ENCODE measurements at regions not wholly inside any gene's neighbourhood (a gene's known extent, or its start where the extent isn't known, plus 50 kb on each side); places are given as distances from the start of the nearest gene placed in this dataset.

- no peak for FAIRE-seq
Measured at GRCh38 chr18:65544701-65545100, 206.1 kb upstream of the CDH7 start.

DNA sequence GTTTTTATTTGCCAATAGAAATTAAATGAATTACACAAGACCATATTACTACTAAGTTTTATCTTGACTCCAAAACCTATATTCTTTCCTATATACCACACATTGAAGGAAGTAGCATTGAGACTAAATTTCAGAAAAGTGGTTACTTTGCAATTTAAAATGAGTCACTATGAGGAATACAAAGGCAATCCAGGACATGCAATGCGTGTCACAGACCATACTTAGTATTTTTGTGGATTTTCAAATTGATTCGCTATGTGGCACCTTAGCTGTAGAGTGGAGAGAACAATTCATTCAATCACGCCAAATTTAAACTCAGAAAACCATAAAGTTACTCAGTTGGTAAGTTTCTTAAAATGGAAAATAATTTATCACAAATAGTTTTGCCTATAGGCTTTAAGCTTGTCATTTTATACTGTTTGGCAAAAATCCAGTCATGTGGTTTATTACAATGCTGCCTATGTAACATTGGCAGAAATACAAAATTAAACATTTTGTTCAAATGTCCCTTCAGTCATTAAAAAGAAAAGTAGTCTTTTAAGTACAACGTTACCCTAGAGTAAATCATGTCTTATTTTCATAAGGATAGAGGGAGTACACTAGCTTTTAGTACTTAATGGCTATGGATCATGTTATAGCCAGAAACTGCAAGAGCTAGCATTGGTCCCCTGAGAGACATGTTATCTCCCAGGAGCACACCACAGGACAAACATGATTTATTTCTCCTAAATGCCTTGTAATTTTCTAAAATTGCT, 222.8 kb upstream of the CDH7 start:
- FAIRE-seq, result no peak

DNA sequence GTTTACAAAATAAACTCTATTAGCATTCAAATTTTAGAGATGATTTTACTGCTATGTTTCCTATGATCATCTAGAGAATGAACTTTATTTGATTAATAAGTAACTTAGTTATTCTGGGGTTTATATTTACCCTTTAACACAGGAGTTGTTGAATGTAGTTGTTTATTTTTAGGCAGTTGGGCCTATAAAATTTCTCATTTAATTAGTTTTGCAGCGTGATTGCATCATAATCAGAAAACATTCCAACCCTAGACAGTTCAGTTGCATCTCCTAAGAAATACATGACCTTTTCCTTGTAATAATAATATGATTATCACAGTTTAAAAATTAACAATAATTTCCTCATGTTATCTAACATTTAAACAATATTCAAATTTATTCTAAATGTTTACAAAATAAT, 224.7 kb upstream of the CDH7 start:
- FAIRE-seq, result no peak

DNA sequence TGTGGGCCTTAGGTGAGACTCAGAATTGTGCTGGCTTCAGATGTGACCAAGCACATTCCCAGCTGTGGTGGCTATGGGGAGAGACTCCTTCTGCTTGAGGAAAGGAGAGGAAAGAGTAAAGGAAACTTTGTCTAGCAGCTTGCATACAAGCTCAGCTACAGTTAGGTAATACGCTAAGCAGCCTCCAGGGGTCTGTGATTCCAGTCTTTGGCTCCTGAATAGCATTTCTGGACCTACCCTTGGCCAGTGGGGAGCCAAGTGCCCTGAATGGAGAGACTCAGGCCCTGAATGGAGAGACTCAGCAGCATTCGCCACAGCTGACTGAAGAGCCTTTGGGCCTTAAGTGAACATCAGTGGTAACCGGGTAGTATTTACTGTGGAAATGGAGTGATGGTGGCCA, 227.4 kb upstream of the CDH7 start:
- no peak for FAIRE-seq

DNA sequence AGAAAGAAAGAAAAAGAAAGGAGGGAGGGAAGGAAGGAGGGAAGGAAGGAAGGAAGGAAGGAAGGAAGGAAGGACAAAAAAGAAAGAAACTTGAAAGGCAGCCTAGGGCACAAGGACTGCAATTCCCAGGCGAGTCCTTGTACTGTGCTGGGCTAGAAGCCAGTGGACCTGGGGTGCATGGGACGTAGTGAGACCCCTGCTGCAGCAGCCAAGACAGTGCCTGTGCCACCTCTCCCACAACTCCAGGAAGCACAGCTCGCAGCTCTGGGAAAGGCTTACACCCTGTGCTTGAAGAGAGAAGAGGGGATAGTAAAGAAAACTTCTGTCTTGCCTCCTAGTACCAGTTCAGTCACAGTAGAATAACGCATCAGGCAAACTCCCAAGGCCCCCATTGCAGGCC, 227.9 kb upstream of the CDH7 start:
- no peak for FAIRE-seq

DNA sequence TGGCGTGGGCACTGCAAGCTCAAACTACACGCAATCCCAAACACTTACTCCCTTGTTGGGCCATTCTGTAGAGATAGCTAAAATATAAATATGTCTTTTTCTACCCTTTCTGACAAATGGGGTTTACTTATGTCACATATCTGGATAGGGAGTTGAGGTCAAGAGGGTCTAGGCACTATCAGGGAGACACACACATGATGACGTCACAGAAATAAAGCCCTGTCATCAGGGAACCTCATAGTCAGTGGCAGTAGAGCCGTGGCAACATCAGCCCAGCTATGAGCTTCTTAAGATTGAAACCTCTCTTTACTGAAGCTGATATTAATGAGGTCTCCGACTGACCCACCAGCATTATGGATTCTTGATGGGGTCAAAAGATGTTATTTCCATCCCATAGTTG, 234.6 kb upstream of the CDH7 start:
- FAIRE-seq, result no peak

DNA sequence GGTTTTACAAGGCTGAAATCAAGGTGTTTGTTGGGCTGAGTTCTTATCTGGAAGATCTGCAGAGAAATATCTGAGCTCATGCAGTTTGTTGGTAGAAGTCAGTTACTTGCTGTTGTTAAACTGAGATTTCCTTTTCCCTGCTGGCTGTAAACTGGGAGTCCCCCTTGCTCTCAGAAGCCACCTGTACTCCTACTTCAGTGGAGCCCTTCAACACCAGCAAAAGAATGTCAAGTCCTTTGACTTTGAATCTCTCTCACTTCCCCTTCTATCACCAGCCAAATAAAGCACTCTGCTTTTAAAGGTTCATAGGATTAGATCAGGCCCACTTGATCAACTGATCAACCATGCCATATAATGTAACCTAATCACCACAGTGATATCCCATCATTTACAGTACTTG, 252.2 kb upstream of the CDH7 start:
- no peak for FAIRE-seq

DNA sequence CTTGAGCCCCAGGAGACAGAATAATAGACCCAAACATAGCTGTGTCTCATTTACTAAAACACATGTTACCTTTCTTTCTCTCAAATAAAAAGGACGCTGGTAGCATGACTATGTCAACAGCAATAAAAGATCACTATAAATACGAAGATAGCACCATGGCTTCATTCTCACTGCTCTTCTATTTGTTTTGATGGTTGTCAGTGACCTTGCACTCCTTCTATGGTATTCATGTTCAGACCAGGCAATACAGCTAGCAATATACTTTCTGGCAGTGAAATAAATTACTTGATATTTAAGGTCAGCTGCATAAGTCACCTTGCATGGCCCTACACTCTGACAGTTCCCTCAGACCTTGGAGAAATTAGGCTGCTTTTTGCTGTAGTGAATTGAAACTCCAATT, 263.2 kb upstream of the CDH7 start:
- FAIRE-seq, result no peak

- no peak for FAIRE-seq
Measured at GRCh38 chr18:65477455-65477854, 273.4 kb upstream of the CDH7 start.

GRCh38 chr18:65468881-65469280, 281.9 kb upstream of the CDH7 start:
- FAIRE-seq, result no peak

GRCh38 chr18:65464361-65464760, 286.5 kb upstream of the CDH7 start:
- FAIRE-seq, result no peak

DNA sequence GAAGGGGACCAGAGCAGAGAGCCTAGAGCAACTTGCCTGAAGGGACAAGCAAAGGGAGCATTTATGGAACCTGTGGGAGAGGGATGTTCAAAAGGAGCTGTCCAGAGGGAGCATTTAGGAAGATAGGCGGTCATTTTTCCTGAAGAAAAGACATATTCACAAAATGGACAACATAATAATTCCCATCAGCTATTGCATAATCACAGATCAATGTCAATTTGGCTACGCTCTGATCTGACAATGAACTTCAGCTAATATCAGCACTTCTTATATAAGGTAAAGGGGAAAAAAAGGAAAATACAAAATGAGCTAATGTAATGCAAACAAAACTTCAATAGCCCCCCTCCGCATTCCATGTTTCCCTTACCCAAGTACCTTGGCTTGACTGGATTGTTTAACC, 291.1 kb upstream of the CDH7 start:
- FAIRE-seq, result no peak

DNA sequence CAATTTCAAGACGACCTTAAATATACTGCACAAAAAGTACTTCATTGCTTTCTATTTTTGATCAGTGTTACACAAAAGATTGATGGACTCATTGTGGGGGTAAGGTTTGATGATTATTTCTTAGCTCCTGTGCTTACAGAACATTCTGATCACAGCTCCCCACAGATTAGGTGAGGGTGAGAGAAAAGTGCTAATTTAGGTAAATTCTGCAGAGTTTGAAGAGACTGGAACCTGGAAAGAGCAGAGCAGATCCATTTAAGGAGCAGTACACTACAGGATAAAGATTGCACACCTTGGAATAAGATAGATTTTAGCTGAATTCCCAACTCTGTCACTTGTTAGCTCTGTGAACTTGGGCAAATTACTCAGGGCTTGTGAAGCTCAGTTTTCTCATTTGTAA, 291.9 kb upstream of the CDH7 start:
- FAIRE-seq, result no peak

GRCh38 chr18:65439188-65439587, 311.6 kb upstream of the CDH7 start:
- FAIRE-seq, result no peak

DNA sequence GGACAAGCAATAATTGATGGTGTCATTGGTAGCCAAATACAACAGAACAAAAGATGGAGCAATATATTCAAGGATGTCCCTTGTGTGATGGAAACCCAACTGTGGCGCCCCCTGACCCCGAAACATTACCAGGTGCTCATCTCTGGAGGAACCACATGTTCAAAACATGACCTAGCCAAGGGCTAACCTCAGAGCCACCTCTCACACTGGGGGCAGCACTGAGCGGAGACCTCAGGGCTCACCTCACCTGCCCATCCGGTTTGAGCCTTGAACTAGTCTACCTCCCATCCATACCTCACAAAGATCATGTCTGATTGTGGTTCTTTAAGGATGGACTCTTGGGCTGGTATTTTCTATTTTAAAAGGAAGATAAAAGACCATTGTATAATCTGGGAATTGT, 314.4 kb upstream of the CDH7 start:
- no peak for FAIRE-seq

GRCh38 chr18:65435534-65435933, 315.3 kb upstream of the CDH7 start:
- FAIRE-seq, result no peak

- no peak for FAIRE-seq
Measured at GRCh38 chr18:65429601-65430000, 321.2 kb upstream of the CDH7 start.

DNA sequence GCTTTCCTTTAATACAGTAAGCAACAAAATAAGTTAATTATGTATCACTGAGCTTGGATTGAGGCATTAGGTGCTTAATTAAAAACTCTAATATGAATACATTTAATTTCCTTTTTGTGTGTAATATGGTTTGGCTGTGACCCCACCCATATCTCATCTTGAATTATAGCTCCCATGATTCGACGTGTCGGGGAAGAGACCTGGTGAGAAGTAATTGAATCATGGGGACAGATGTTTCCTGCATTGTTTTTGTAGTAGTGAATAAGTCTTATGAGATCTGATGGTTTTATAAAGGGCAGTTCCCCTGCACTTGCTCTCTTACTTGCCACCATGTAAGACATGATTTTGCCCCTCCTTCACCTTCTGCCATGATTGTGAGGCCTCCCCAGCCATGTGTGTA, 325.4 kb upstream of the CDH7 start:
- no peak for FAIRE-seq

DNA sequence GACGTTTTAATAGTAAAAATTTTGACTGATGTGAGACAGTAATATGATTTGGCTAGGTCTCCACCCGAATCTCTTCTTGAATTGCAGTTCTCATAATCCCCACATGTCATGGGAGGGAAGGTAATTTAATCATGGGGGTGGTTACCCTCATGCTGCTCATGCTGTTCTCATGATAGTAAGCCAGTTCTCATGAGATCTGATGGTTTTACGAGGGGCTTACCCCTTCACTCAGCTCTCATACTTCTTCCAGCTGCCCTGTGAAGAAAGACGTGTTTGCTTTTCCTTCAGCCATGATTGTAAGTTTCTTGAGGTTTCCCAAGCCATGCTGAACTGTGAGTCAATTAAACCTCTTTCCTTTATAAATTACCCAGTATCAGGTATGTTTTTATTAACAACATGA, 327.0 kb upstream of the CDH7 start:
- FAIRE-seq, result no peak

DNA sequence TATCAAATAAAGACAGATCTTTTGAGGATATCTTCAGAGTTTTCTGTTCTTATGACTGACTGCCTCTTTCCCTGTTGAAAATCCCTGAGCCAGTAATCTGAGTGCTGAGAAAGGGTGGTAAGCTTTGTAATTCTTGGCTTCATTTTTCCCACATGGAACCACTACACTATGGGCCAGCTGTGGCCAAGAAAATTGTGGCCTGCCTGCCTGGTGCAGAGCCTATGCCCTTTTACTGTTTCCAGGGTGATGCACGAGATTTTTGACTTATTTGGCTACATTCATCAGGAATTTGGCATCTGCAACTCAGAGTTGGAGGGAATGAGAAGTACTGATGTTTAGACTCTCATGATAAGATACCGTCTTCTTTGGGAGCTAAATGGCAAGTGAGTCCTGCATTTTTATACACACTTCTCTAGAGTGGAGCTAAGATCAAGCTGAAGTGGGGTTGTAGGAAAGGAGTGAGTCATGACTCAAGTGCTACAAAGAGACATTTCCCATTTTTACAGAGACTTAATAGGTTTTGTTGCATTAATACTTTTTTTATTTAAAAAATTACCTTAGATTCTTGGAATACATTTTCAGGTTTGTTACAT, 328.2 kb upstream of the CDH7 start:
- FAIRE-seq, result no peak

- FAIRE-seq, result no peak
Measured at GRCh38 chr18:65415098-65415497, 335.7 kb upstream of the CDH7 start.

GRCh38 chr18:65414501-65414900, 336.3 kb upstream of the CDH7 start:
- FAIRE-seq, result no peak

GRCh38 chr18:65411061-65411460, 339.8 kb upstream of the CDH7 start:
- no peak for FAIRE-seq

DNA sequence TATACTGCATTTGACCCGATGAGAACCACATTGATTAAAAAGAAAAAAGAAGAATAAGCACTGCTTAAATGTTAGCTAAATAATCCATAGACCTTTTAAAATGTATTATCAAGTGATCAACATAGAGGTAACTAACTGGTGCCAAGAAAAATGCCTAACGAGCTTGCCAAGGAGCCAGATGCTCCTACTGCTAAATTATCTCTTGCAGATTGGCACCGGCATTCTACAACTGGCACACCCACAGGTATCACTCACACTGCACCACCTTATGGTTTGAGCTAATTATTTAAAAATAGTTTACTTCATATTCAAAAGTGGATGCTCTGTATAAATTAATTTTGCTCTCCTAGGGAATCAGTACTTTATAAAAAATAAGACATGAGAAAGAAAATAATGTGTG, 341.6 kb upstream of the CDH7 start:
- no peak for FAIRE-seq

- no peak for FAIRE-seq
Measured at GRCh38 chr18:65403534-65403933, 347.3 kb upstream of the CDH7 start.
